Panc1 (cell line): ENCODE measurements at regions not wholly inside any gene's neighbourhood (a gene's known extent, or its start where the extent isn't known, plus 50 kb on each side); places are given as distances from the start of the nearest gene placed in this dataset.

Experiments used
- ATAC-seq: fragments of 200-7000 bp; cut with Tn5 transposase; 2 replicates; pipeline ENCODE4 v1.9.1; 2020; ENCODE audit warnings: mild to moderate bottlenecking, moderate library complexity
- BruUV-seq: library from RNA; stranded (reverse); fragments of 400-500 nt; replicated peaks from 2 replicates; lab custom pipeline; 2021; lab: Mats Ljungman, UMichigan
- CTCF ChIA-PET: fragments of 300-600 bp; sonication (Branson Sonifier 250); formaldehyde crosslinking; loops from one replicate; lab custom pipeline; 2022; ENCODE audit warnings: antibody characterized with exemption; lab: Charles Lee
- POLR2A ChIA-PET: fragments of 300-600 bp; sonication (Branson Sonifier 250); formaldehyde crosslinking; loops from one replicate; lab custom pipeline; 2022; ENCODE audit warnings: antibody characterized with exemption; lab: Charles Lee
- DNase-seq: peaks from one replicate; pipeline ENCODE4 v3.0.0-alpha.2; 2010; ENCODE audit warnings: low read depth, low spot score
- H3K27ac ChIP-seq: 2 replicates; pipeline ENCODE4 v1.5.1; 2011; ENCODE audit warnings: mild to moderate bottlenecking, low read length, inconsistent platforms
- H3K27me3 ChIP-seq: fragments of 200-500 bp; sonication (Bioruptor generic); 2 replicates; pipeline ENCODE4 v1.6.0; 2014; ENCODE audit warnings: low read length, inconsistent platforms; ENCODE audit not compliant: control insufficient read depth, insufficient read depth
- H3K36me3 ChIP-seq: fragments of 200-500 bp; sonication (Bioruptor generic); 2 replicates; pipeline ENCODE4 v1.5.1; 2014; ENCODE audit warnings: inconsistent platforms, mild to moderate bottlenecking, low read length, moderate library complexity; ENCODE audit not compliant: control insufficient read depth, insufficient read depth
- H3K4me1 ChIP-seq: 2 replicates; pipeline ENCODE4 v1.5.1; 2011; ENCODE audit warnings: inconsistent platforms, mild to moderate bottlenecking, low read length, moderate library complexity; ENCODE audit not compliant: control insufficient read depth, insufficient read depth
- H3K4me3 ChIP-seq, 2 experiments: 2 replicates each; pipeline ENCODE4 v1.5.1; 2011 to 2012; ENCODE audit warnings: low read depth in 2 of 2, low read length in 2 of 2, mild to moderate bottlenecking in 2 of 2, inconsistent platforms in 1 of 2, moderate library complexity in 1 of 2
- H3K9me3 ChIP-seq: fragments of 200-500 bp; sonication (Bioruptor generic); 2 replicates; pipeline ENCODE4 v1.5.1; 2014; ENCODE audit warnings: low read depth, mild to moderate bottlenecking, inconsistent platforms, low read length, moderate library complexity; ENCODE audit not compliant: control insufficient read depth, insufficient read depth
- POLR2AphosphoS5 ChIP-seq: IDR thresholded peaks from 2 replicates; pipeline ENCODE4 v1.6.1; 2012; ENCODE audit warnings: mild to moderate bottlenecking, low read depth, low read length, moderate library complexity
- SIN3A ChIP-seq: IDR thresholded peaks from 2 replicates; pipeline ENCODE4 v1.6.1; 2012; ENCODE audit warnings: low read depth, mild to moderate bottlenecking, low read length, moderate library complexity, borderline replicate concordance; ENCODE audit not compliant: insufficient read depth
- TCF7L2 ChIP-seq: IDR thresholded peaks from 2 replicates; pipeline ENCODE4 v1.6.1; 2011; ENCODE audit warnings: mild to moderate bottlenecking, low read depth, low read length, inconsistent platforms
- in situ Hi-C: cut with HindIII; loops from 2 replicates; pipeline ENCODE4 v1.10.0; 2016; ENCODE audit warnings: low sequenced_read_pairs, low pct_unique_long_range_greater_than_20kb
- intact Hi-C: fragments of 100-400 bp; cut with micrococcal nuclease; formaldehyde crosslinking; loops from one replicate; pipeline ENCODE4 v1.10.0; 2022; ENCODE audit not compliant: unreplicated experiment
- TF ChIP-seq, protein P1 (sequence below): fragments of 450-650 bp; IDR thresholded peaks from 2 replicates; pipeline ENCODE4 v1.5.1; 2017; ENCODE audit warnings: mild to moderate bottlenecking
- TF ChIP-seq, protein P2 (sequence below), 2 experiments: IDR thresholded peaks; 2 replicates each; pipeline ENCODE4 v1.6.1; 2011 to 2012; ENCODE audit warnings: low read depth in 2 of 2, control low read depth in 1 of 2, low read length in 1 of 2, mild to moderate bottlenecking in 1 of 2, moderate library complexity in 1 of 2; ENCODE audit not compliant: insufficient read depth in 1 of 2

DNA sequence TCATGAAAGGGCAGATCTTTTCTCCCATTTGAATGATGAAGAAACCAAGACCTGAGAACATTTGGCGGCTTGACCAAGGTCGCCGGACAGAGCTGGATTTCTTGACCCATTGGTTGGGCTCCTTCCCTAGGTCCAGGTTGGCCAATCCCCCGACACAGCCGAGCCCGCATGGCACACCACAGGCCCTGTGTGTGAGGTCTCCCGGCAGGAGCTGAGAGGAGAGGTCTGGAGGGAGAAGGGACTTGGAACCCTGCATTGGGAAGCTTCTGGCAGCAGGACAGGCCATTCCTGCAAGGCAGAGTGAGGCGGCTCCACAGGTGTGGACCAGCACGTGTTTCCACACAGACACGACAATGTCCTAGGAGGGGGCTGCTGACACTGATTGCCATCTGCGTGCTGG is 98.6 kb upstream of the THY1 start:
- ATAC-seq (no peak), DNase-seq (no peak)
- no peaks in the 10 kb centered on the region for H3K4me1 ChIP-seq
- no peaks in the 10 kb centered on the region for H3K36me3 ChIP-seq
- H3K27me3 ChIP-seq, result peaks cover 11% of the 10 kb centered on the region
- ChIA-PET CTCF (no interaction called here), POLR2A (no interaction called here)
- H3K27ac ChIP-seq, result no peak overlapping the region
- intact Hi-C loops, result no loop called here
- in situ Hi-C loops, result no loop called here
- TF ChIP-seq, protein P1, sequence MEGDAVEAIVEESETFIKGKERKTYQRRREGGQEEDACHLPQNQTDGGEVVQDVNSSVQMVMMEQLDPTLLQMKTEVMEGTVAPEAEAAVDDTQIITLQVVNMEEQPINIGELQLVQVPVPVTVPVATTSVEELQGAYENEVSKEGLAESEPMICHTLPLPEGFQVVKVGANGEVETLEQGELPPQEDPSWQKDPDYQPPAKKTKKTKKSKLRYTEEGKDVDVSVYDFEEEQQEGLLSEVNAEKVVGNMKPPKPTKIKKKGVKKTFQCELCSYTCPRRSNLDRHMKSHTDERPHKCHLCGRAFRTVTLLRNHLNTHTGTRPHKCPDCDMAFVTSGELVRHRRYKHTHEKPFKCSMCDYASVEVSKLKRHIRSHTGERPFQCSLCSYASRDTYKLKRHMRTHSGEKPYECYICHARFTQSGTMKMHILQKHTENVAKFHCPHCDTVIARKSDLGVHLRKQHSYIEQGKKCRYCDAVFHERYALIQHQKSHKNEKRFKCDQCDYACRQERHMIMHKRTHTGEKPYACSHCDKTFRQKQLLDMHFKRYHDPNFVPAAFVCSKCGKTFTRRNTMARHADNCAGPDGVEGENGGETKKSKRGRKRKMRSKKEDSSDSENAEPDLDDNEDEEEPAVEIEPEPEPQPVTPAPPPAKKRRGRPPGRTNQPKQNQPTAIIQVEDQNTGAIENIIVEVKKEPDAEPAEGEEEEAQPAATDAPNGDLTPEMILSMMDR, result no peak
- TF ChIP-seq POLR2AphosphoS5 (no peak), TCF7L2 (no peak), SIN3A (no peak)
- TF ChIP-seq, protein P2, sequence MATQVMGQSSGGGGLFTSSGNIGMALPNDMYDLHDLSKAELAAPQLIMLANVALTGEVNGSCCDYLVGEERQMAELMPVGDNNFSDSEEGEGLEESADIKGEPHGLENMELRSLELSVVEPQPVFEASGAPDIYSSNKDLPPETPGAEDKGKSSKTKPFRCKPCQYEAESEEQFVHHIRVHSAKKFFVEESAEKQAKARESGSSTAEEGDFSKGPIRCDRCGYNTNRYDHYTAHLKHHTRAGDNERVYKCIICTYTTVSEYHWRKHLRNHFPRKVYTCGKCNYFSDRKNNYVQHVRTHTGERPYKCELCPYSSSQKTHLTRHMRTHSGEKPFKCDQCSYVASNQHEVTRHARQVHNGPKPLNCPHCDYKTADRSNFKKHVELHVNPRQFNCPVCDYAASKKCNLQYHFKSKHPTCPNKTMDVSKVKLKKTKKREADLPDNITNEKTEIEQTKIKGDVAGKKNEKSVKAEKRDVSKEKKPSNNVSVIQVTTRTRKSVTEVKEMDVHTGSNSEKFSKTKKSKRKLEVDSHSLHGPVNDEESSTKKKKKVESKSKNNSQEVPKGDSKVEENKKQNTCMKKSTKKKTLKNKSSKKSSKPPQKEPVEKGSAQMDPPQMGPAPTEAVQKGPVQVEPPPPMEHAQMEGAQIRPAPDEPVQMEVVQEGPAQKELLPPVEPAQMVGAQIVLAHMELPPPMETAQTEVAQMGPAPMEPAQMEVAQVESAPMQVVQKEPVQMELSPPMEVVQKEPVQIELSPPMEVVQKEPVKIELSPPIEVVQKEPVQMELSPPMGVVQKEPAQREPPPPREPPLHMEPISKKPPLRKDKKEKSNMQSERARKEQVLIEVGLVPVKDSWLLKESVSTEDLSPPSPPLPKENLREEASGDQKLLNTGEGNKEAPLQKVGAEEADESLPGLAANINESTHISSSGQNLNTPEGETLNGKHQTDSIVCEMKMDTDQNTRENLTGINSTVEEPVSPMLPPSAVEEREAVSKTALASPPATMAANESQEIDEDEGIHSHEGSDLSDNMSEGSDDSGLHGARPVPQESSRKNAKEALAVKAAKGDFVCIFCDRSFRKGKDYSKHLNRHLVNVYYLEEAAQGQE (IDR thresholded peaks at IDR 0.05; ENCODE audit: insufficient read depth in 1 of 2, low read depth in 2 of 2, low read length in 1 of 2), result no peak
- no TSS peak for BruUV-seq
- H3K9me3 ChIP-seq, result no peaks in the 10 kb centered on the region
- no peak overlapping the region for H3K4me3 ChIP-seq

DNA sequence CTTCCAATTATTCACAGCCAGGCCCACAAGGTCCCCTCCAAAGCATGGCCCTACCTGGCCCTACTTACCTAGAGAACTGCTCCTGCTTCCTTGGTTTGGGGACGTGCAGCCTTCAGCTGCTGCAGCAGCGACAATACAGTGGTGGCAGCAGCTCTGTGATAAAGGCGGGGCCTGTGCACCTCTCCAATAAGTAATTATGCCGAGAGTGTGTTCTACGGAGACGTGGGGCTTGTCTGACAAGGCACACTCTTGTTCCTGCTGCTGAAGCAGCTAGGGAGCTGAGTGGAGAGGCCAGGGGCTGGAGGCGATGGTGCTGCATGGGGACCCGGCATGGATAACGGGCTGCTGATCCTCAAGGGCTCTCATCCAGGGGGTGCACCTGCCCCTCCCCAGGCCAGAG is 98.0 kb upstream of the THY1 start:
- DNase-seq (no peak), ATAC-seq (no peak)
- Histone ChIP-seq H3K27me3 (peaks cover 16% of the 10 kb centered on the region), H3K4me1 (no peaks in the 10 kb centered on the region), H3K27ac (no peak overlapping the region), H3K9me3 (no peaks in the 10 kb centered on the region), H3K36me3 (no peaks in the 10 kb centered on the region), H3K4me3 (no peak overlapping the region)
- TF ChIP-seq TCF7L2, result no peak
- TF ChIP-seq, protein P2 (IDR thresholded peaks at IDR 0.05; ENCODE audit: insufficient read depth in 1 of 2, low read depth in 2 of 2, low read length in 1 of 2), result no peak
- TF ChIP-seq, protein P1, result no peak
- TF ChIP-seq POLR2AphosphoS5, result no peak
- no peak for TF ChIP-seq SIN3A
- POLR2A ChIA-PET, result no interaction called here
- intact Hi-C loops, result no loop called here
- CTCF ChIA-PET, result no interaction called here
- no TSS peak for BruUV-seq
- in situ Hi-C loops, result no loop called here
